LNCaP clone FGC (cell line): ENCODE measurements at regions not wholly inside any gene's neighbourhood (a gene's known extent, or its start where the extent isn't known, plus 50 kb on each side); places are given as distances from the start of the nearest gene placed in this dataset.

ENCODE experiments used
- DNase-seq: peaks from one replicate; pipeline ENCODE4 v3.0.0-alpha.2; 2011; ENCODE audit warnings: low read depth
- H3K4me3 ChIP-seq: 2 replicates; pipeline ENCODE4 v1.5.1; 2011; ENCODE audit warnings: mild to moderate bottlenecking, low read depth, low read length, control low read depth
- CTCF ChIP-seq: IDR thresholded peaks from 2 replicates; pipeline ENCODE4 v1.5.1; 2012; ENCODE audit warnings: mild to moderate bottlenecking; ENCODE audit not compliant: control insufficient read depth, insufficient read depth; ENCODE audit errors: extremely low read depth

DNA sequence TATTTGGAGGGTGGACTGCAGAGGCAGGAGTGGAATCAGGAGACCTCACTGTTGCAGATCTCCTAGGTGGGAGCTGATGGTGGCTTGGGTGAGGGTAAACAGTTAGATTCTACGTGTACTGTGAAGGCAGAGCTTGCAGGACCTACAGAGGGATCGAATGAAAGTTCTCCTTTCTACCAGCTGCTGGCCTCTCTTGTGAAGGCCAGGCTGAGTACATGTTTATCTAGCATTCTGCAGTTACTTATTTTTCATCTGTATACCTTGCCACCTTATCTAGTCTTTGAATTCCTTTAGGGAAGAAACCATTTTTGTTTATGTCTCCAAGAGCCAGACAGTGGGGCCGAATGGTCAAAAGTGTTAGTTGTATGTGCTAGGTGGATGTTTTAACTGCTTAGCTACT is 57.6 kb downstream of the PTTG1 start:
- H3K4me3 ChIP-seq, result no peak overlapping the region
- DNase-seq, result no peak
- TF ChIP-seq CTCF, result no peak

DNA sequence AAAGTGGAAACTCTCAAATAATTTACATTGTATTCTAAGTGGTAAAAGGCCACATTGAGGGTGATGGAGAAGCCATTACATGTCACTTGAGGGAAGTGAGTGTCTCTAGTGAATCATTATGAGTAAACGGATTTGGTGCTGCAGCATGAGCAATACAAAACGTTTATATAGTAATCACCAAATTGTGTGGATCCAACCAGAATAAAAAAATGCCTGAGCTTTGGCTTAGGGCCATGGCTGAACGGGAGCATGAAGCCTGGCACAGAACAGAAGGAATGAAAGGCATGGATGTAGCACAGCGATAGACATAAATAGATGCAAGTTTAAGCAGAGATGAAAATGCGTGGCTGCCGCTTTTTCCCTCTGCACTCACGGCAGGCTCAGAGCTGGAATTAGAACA is 58.3 kb downstream of the PTTG1 start:
- no peak for TF ChIP-seq CTCF
- no peak for DNase-seq
- no peak overlapping the region for H3K4me3 ChIP-seq

GRCh38 chr5:160480652-160481051 is 59.0 kb downstream of the PTTG1 start:
- no peak for TF ChIP-seq CTCF
- H3K4me3 ChIP-seq, result no peak overlapping the region
- no peak for DNase-seq

GRCh38 chr5:160484678-160485077 is 63.0 kb downstream of the PTTG1 start:
- DNase-seq, result no peak
- no peak overlapping the region for H3K4me3 ChIP-seq
- TF ChIP-seq CTCF, result no peak

- TF ChIP-seq CTCF, result no peak
- no peak for DNase-seq
- H3K4me3 ChIP-seq, result no peak overlapping the region
These were observed 63.8 kb downstream of the PTTG1 start for GRCh38 chr5:160485364-160485969.

DNA sequence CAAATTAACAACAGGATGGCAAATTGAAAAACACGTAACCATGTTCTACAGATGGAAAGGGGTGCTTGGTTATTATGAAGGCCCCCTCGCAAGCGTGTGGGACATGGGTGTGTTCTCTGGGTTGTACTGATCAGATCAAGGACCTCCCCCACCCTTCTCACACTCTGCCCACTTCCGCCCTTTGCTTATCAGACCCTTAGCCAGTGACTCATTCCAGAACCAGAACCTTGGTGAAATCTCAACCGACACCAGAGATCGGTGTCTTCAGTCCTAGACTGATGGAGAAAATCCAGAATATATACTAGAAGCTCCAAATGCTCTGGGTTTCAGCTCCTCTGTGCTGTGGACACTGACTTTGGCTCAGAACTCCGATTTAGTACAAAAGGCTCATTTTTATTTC is 64.9 kb downstream of the PTTG1 start:
- TF ChIP-seq CTCF, result no peak
- no peak overlapping the region for H3K4me3 ChIP-seq
- no peak for DNase-seq
